Endodermal cell (in vitro differentiated cells): ENCODE measurements at regions not wholly inside any gene's neighbourhood (a gene's known extent, or its start where the extent isn't known, plus 50 kb on each side); places are given as distances from the start of the nearest gene placed in this dataset.
A peak's percentile ranks its signal among the peaks of the same experiment; 100 is the strongest.

Source experiments
- DNase-seq: peaks from one replicate; pipeline ENCODE4 v3.0.0-alpha.2; 2017
- H3K27ac ChIP-seq: 2 replicates; pipeline ENCODE4 v1.5.1; 2013; ENCODE audit warnings: mild to moderate bottlenecking, low read depth, low read length, moderate library complexity
- H3K27me3 ChIP-seq: 2 replicates; pipeline ENCODE4 v1.6.1; 2013; ENCODE audit warnings: mild to moderate bottlenecking, low read length, moderate library complexity; ENCODE audit not compliant: insufficient read depth, control insufficient read depth, poor library complexity, severe bottlenecking
- H3K36me3 ChIP-seq: 2 replicates; pipeline ENCODE4 v1.7.0; 2013; ENCODE audit warnings: mild to moderate bottlenecking, low read length, moderate library complexity; ENCODE audit not compliant: control insufficient read depth, insufficient read depth
- H3K4me1 ChIP-seq: one replicate; pipeline ENCODE4 v1.7.0; 2013; ENCODE audit warnings: low read length; ENCODE audit not compliant: control insufficient read depth, insufficient read depth
- H3K4me3 ChIP-seq: 2 replicates; pipeline ENCODE4 v1.5.1; 2013; ENCODE audit warnings: mild to moderate bottlenecking, low read length, moderate library complexity
- H3K9ac ChIP-seq: 2 replicates; pipeline ENCODE4 v1.6.1; 2013; ENCODE audit warnings: mild to moderate bottlenecking, low read length, moderate library complexity; ENCODE audit not compliant: poor library complexity, severe bottlenecking; ENCODE audit errors: extremely low read depth
- H3K9me3 ChIP-seq: 2 replicates; pipeline ENCODE4 v1.6.1; 2013; ENCODE audit warnings: mild to moderate bottlenecking, low read length, moderate library complexity; ENCODE audit not compliant: control insufficient read depth
- H3K27ac Mint-ChIP-seq: 2 replicates; pipeline ENCODE4 v1.8.0; 2020; ENCODE audit warnings: mixed read lengths
- H3K27me3 Mint-ChIP-seq: 2 replicates; pipeline ENCODE4 v1.8.0; 2021; ENCODE audit warnings: mild to moderate bottlenecking, mixed read lengths; ENCODE audit not compliant: insufficient read depth
- H3K36me3 Mint-ChIP-seq: 2 replicates; pipeline ENCODE4 v1.8.0; 2020; ENCODE audit warnings: low read depth, mixed read lengths
- H3K4me1 Mint-ChIP-seq: 2 replicates; pipeline ENCODE4 v1.8.0; 2020; ENCODE audit warnings: mixed read lengths
- H3K4me3 Mint-ChIP-seq: 2 replicates; pipeline ENCODE4 v1.8.0; 2020; ENCODE audit warnings: mild to moderate bottlenecking, moderate library complexity, mixed read lengths
- H3K9me3 Mint-ChIP-seq: 2 replicates; pipeline ENCODE4 v1.8.0; 2020; ENCODE audit warnings: mild to moderate bottlenecking, mixed read lengths
- CTCF ChIP-seq: fragments of 200-600 bp; sonication (generic); conservative IDR thresholded peaks from 2 replicates; pipeline ENCODE4 v1.5.0; 2021; ENCODE audit warnings: antibody characterized with exemption, mild to moderate bottlenecking
- WGBS, 2 experiments: methylation state at CpG; one replicate each; pipeline versions ENCODE4 v1.1.5 to v1.1.7; 2013; ENCODE audit warnings: missing lambda C conversion rate in 2 of 2, mixed read lengths in 1 of 2; ENCODE audit not compliant: insufficient coverage in 1 of 2, insufficient read length in 1 of 2; 5-methylcytosine and 5-hydroxymethylcytosine counted together

- no peaks in the 10 kb centered on the region for H3K27me3 ChIP-seq
- no peak overlapping the region for H3K27ac ChIP-seq
- no peaks in the 10 kb centered on the region for H3K9me3 ChIP-seq
- no peak overlapping the region for H3K4me3 ChIP-seq
- H3K4me1 ChIP-seq, result no peaks in the 10 kb centered on the region
- no peaks in the 10 kb centered on the region for H3K36me3 ChIP-seq
- no peak overlapping the region for H3K9ac ChIP-seq
- Mint-ChIP-seq H3K27ac (no peak overlapping the region), H3K4me1 (no peaks in the 10 kb centered on the region), H3K4me3 (no peak overlapping the region), H3K36me3 (no peaks in the 10 kb centered on the region), H3K9me3 (no peaks in the 10 kb centered on the region), H3K27me3 (no peaks in the 10 kb centered on the region)
- no peak for DNase-seq
- 90 to 94% methylated on average over 3 to 5 of the region's 5 CpGs for WGBS, 2 experiments
- no peak for TF ChIP-seq CTCF
These were observed 104.6 kb upstream of the ZC3H11B start for GRCh38 chr1:219717536-219717935.

- no peak for TF ChIP-seq CTCF
- DNase-seq, result no peak
- no peak overlapping the region for H3K27ac ChIP-seq
- no peaks in the 10 kb centered on the region for H3K4me1 ChIP-seq
- H3K36me3 ChIP-seq, result no peaks in the 10 kb centered on the region
- no peaks in the 10 kb centered on the region for H3K27me3 ChIP-seq
- Mint-ChIP-seq H3K9me3 (no peaks in the 10 kb centered on the region), H3K27ac (no peak overlapping the region), H3K36me3 (no peaks in the 10 kb centered on the region), H3K27me3 (no peaks in the 10 kb centered on the region), H3K4me3 (no peak overlapping the region), H3K4me1 (no peaks in the 10 kb centered on the region)
- H3K9me3 ChIP-seq, result no peaks in the 10 kb centered on the region
- 90% methylated on average over 2 of the region's 3 CpGs; no CpG with 5 or more reads in 1 of the 2 experiments for WGBS, 2 experiments
- no peak overlapping the region for H3K4me3 ChIP-seq
- H3K9ac ChIP-seq, result no peak overlapping the region
These were observed 103.8 kb upstream of the ZC3H11B start for GRCh38 chr1:219716611-219717114.

- no peaks in the 10 kb centered on the region for H3K4me1 Mint-ChIP-seq
- WGBS, 2 experiments, result 84 to 100% methylated on average over 1 to 4 of the region's 4 CpGs
- no peaks in the 10 kb centered on the region for H3K36me3 Mint-ChIP-seq
- no peaks in the 10 kb centered on the region for H3K27me3 Mint-ChIP-seq
- no peaks in the 10 kb centered on the region for H3K4me1 ChIP-seq
- no peaks in the 10 kb centered on the region for H3K9me3 Mint-ChIP-seq
- no peak overlapping the region for H3K27ac Mint-ChIP-seq
- no peak for TF ChIP-seq CTCF
- H3K4me3 Mint-ChIP-seq, result no peak overlapping the region
- no peak for DNase-seq
- H3K4me3 ChIP-seq, result no peak overlapping the region
- H3K27me3 ChIP-seq, result peaks cover 13% of the 10 kb centered on the region
- peak overlapping the region; percentile 18 for H3K27ac ChIP-seq
- no peaks in the 10 kb centered on the region for H3K36me3 ChIP-seq
- no peaks in the 10 kb centered on the region for H3K9me3 ChIP-seq
- H3K9ac ChIP-seq, result no peak overlapping the region
These were observed 101.1 kb upstream of the ZC3H11B start for GRCh38 chr1:219713981-219714381.
